GM10266 (cell line): ENCODE measurements at regions not wholly inside any gene's neighbourhood (a gene's known extent, or its start where the extent isn't known, plus 50 kb on each side); places are given as distances from the start of the nearest gene placed in this dataset.

Experiments
- DNase-seq: peaks from one replicate; pipeline ENCODE4 v3.0.0; 2012; ENCODE audit errors: extremely low spot score
- CTCF ChIP-seq: IDR thresholded peaks from 2 replicates; pipeline ENCODE4 v1.5.1; 2012; ENCODE audit warnings: mild to moderate bottlenecking, low read depth; ENCODE audit not compliant: control insufficient read depth, insufficient read depth; ENCODE audit errors: missing control alignments

GRCh38 chr13:58906329-58907007 is 1257.3 kb downstream of the DIAPH3 start:
- no peak for DNase-seq
- TF ChIP-seq CTCF, result no peak

GRCh38 chr13:58907347-58907746 is 1256.4 kb downstream of the DIAPH3 start:
- no peak for DNase-seq
- no peak for TF ChIP-seq CTCF

GRCh38 chr13:58908019-58908679 is 1255.6 kb downstream of the DIAPH3 start:
- DNase-seq, result no peak
- TF ChIP-seq CTCF, result no peak

- no peak for TF ChIP-seq CTCF
- no peak for DNase-seq
Observed at GRCh38 chr13:58919551-58919950, 1244.2 kb downstream of the DIAPH3 start.

- DNase-seq, result no peak
- TF ChIP-seq CTCF, result no peak
Observed at GRCh38 chr13:58921129-58921528, 1242.6 kb downstream of the DIAPH3 start.

- TF ChIP-seq CTCF, result no peak
Observed at GRCh38 chr13:58926858-58927257, 1236.9 kb downstream of the DIAPH3 start.

GRCh38 chr13:58933475-58933874 is 1230.3 kb downstream of the DIAPH3 start:
- DNase-seq, result no peak

More at GRCh38 chr13:58926858-58927257, 1236.9 kb downstream of the DIAPH3 start:
- no peak for DNase-seq

More at GRCh38 chr13:58933475-58933874, 1230.3 kb downstream of the DIAPH3 start:
- no peak for TF ChIP-seq CTCF
